CD4-positive, alpha-beta memory T cell (primary cell): ENCODE measurements at regions not wholly inside any gene's neighbourhood (a gene's known extent, or its start where the extent isn't known, plus 50 kb on each side); places are given as distances from the start of the nearest gene placed in this dataset.
"Not testable (repeated sequence)": the region's sequence is repeated elsewhere in the genome, so short reads cannot be mapped to it uniquely, and the experiment has no call there.

Source experiments
- CTCF ChIA-PET: fragments of 350-600 bp; sonication (Branson Sonifier 250); formaldehyde crosslinking; loops from one replicate; lab custom pipeline; 2021; ENCODE audit warnings: inconsistent platforms; ENCODE audit not compliant: partially characterized antibody; lab: Charles Lee
- POLR2A ChIA-PET: fragments of 350-600 bp; sonication (Branson Sonifier 250); formaldehyde crosslinking; loops from one replicate; lab custom pipeline; 2021; ENCODE audit not compliant: partially characterized antibody; lab: Charles Lee
- DNase-seq, 5 donors: peaks; one replicate each; pipeline versions ENCODE4 v3.0.0 to v3.0.0-alpha.2; 2020 to 2022; ENCODE audit warnings: mixed read lengths in 1 of 5
- H3K27ac ChIP-seq: one replicate; pipeline ENCODE4 v1.7.0; 2013; ENCODE audit warnings: low read depth, low read length
- H3K27me3 ChIP-seq: 2 replicates; pipeline ENCODE4 v1.7.0; 2013; ENCODE audit warnings: mild to moderate bottlenecking, low read length, moderate library complexity; ENCODE audit not compliant: insufficient read depth
- H3K36me3 ChIP-seq: 2 replicates; pipeline ENCODE4 v1.7.0; 2013; ENCODE audit warnings: mild to moderate bottlenecking, low read length, moderate library complexity; ENCODE audit not compliant: insufficient read depth
- H3K4me1 ChIP-seq: 2 replicates; pipeline ENCODE4 v1.7.0; 2013; ENCODE audit warnings: mild to moderate bottlenecking, low read length, moderate library complexity; ENCODE audit not compliant: insufficient read depth
- H3K4me3 ChIP-seq, 2 donors: one replicate each; pipeline ENCODE4 v1.7.0; 2013; ENCODE audit warnings: low read length in 2 of 2, mild to moderate bottlenecking in 1 of 2
- H3K9me3 ChIP-seq, 2 donors: one replicate each; pipeline ENCODE4 v1.7.0; 2013; ENCODE audit warnings: low read length in 2 of 2, control low read depth in 1 of 2; ENCODE audit not compliant: control insufficient read depth in 1 of 2
- H3K27ac Mint-ChIP-seq, 7 donors: one replicate each; pipeline ENCODE4 v1.8.0; 2020 to 2021; ENCODE audit warnings: mixed read lengths in 7 of 7, mild to moderate bottlenecking in 6 of 7, inconsistent platforms in 3 of 7, moderate library complexity in 3 of 7
- H3K27me3 Mint-ChIP-seq, 2 donors: one replicate each; pipeline ENCODE4 v1.8.0; 2020 to 2021; ENCODE audit warnings: mixed read lengths in 2 of 2
- H3K36me3 Mint-ChIP-seq, 2 donors: one replicate each; pipeline ENCODE4 v1.8.0; 2020 to 2021; ENCODE audit warnings: mixed read lengths in 2 of 2, inconsistent platforms in 1 of 2, mild to moderate bottlenecking in 1 of 2
- H3K4me1 Mint-ChIP-seq, 4 donors: one replicate each; pipeline ENCODE4 v1.8.0; 2020 to 2021; ENCODE audit warnings: mixed read lengths in 4 of 4, mild to moderate bottlenecking in 1 of 4
- H3K4me3 Mint-ChIP-seq, 8 donors: one replicate each; pipeline ENCODE4 v1.8.0; 2020 to 2021; ENCODE audit warnings: mixed read lengths in 8 of 8, mild to moderate bottlenecking in 7 of 8, moderate library complexity in 6 of 8, inconsistent platforms in 3 of 8
- H3K9me3 Mint-ChIP-seq, 8 donors: one replicate each; pipeline ENCODE4 v1.8.0; 2020 to 2021; ENCODE audit warnings: mixed read lengths in 8 of 8, mild to moderate bottlenecking in 5 of 8, inconsistent platforms in 3 of 8, moderate library complexity in 1 of 8
- intact Hi-C: fragments of 100-400 bp; cut with micrococcal nuclease; formaldehyde crosslinking; loops from one replicate; pipeline ENCODE4 v1.15.1; 2023

- POLR2A ChIA-PET, DNase-seq, H3K27ac Mint-ChIP-seq, H3K4me3 ChIP-seq, H3K27me3 Mint-ChIP-seq, H3K36me3 ChIP-seq, intact Hi-C loops, H3K9me3 ChIP-seq, H3K36me3 Mint-ChIP-seq, H3K9me3 Mint-ChIP-seq, CTCF ChIA-PET, H3K4me1 Mint-ChIP-seq, H3K27ac ChIP-seq, H3K4me3 Mint-ChIP-seq, H3K27me3 ChIP-seq, H3K4me1 ChIP-seq: not testable (repeated sequence)
Observed at GRCh38 chr20:25777241-25777640, 80.6 kb upstream of the ZNF337 start.

GRCh38 chr20:25774711-25775110 is 78.1 kb upstream of the ZNF337 start:
- H3K36me3 Mint-ChIP-seq, H3K27me3 Mint-ChIP-seq, DNase-seq, H3K4me1 Mint-ChIP-seq, CTCF ChIA-PET, H3K4me3 Mint-ChIP-seq, POLR2A ChIA-PET, H3K36me3 ChIP-seq, H3K4me1 ChIP-seq, H3K9me3 ChIP-seq, intact Hi-C loops, H3K27ac ChIP-seq, H3K27me3 ChIP-seq, H3K4me3 ChIP-seq, H3K27ac Mint-ChIP-seq, H3K9me3 Mint-ChIP-seq: not testable (repeated sequence)

- H3K36me3 Mint-ChIP-seq, H3K9me3 ChIP-seq, H3K27me3 Mint-ChIP-seq, intact Hi-C loops, H3K4me1 ChIP-seq, H3K27me3 ChIP-seq, POLR2A ChIA-PET, CTCF ChIA-PET, H3K4me1 Mint-ChIP-seq, H3K27ac ChIP-seq, H3K27ac Mint-ChIP-seq, DNase-seq, H3K4me3 Mint-ChIP-seq, H3K36me3 ChIP-seq, H3K4me3 ChIP-seq, H3K9me3 Mint-ChIP-seq: not testable (repeated sequence)
Observed at GRCh38 chr20:25774203-25774602, 77.5 kb upstream of the ZNF337 start.

- H3K4me1 Mint-ChIP-seq, H3K4me3 ChIP-seq, H3K9me3 Mint-ChIP-seq, H3K9me3 ChIP-seq, H3K27ac ChIP-seq, DNase-seq, H3K36me3 ChIP-seq, H3K4me3 Mint-ChIP-seq, H3K4me1 ChIP-seq, intact Hi-C loops, H3K27me3 ChIP-seq, H3K36me3 Mint-ChIP-seq, CTCF ChIA-PET, H3K27me3 Mint-ChIP-seq, H3K27ac Mint-ChIP-seq, POLR2A ChIA-PET: not testable (repeated sequence)
Observed at GRCh38 chr20:25772437-25772836, 75.8 kb upstream of the ZNF337 start.

GRCh38 chr20:25771818-25772217 is 75.2 kb upstream of the ZNF337 start:
- H3K27ac ChIP-seq, H3K36me3 Mint-ChIP-seq, H3K9me3 Mint-ChIP-seq, POLR2A ChIA-PET, H3K27me3 Mint-ChIP-seq, H3K4me1 ChIP-seq, CTCF ChIA-PET, H3K4me3 Mint-ChIP-seq, H3K4me3 ChIP-seq, H3K4me1 Mint-ChIP-seq, DNase-seq, H3K27ac Mint-ChIP-seq, H3K9me3 ChIP-seq, H3K36me3 ChIP-seq, intact Hi-C loops, H3K27me3 ChIP-seq: not testable (repeated sequence)

- Mint-ChIP-seq H3K4me3 (no peak overlapping the region), H3K27ac (no peak overlapping the region), H3K4me1 (no peaks in the 10 kb centered on the region), H3K9me3 (no peaks in the 10 kb centered on the region), H3K27me3 (no peaks in the 10 kb centered on the region), H3K36me3 (no peaks in the 10 kb centered on the region)
- no peaks in the 10 kb centered on the region for H3K9me3 ChIP-seq
- intact Hi-C loops: no loop called here
- H3K27ac ChIP-seq: no peak overlapping the region
- ChIA-PET CTCF (no interaction called here), POLR2A (no interaction called here)
- no peaks in the 10 kb centered on the region for H3K27me3 ChIP-seq
- no peak for DNase-seq
- H3K36me3 ChIP-seq: no peaks in the 10 kb centered on the region
- H3K4me3 ChIP-seq: no peak overlapping the region
- H3K4me1 ChIP-seq: no peaks in the 10 kb centered on the region
Observed at GRCh38 chr20:25761596-25761995, 64.9 kb upstream of the ZNF337 start.

- H3K27ac Mint-ChIP-seq, DNase-seq, H3K27me3 Mint-ChIP-seq: not testable (repeated sequence)
Observed at GRCh38 chr20:25761046-25761445, 64.4 kb upstream of the ZNF337 start.

More at GRCh38 chr20:25761046-25761445, 64.4 kb upstream of the ZNF337 start:
- H3K9me3 ChIP-seq, H3K4me3 Mint-ChIP-seq, H3K36me3 Mint-ChIP-seq, H3K27ac ChIP-seq, H3K4me3 ChIP-seq, H3K4me1 Mint-ChIP-seq, POLR2A ChIA-PET, H3K4me1 ChIP-seq, H3K27me3 ChIP-seq, CTCF ChIA-PET, H3K36me3 ChIP-seq, intact Hi-C loops, H3K9me3 Mint-ChIP-seq: not testable (repeated sequence)
